ENCODE measurements at regions not wholly inside any gene's neighbourhood (a gene's known extent, or its start where the extent isn't known, plus 50 kb on each side); places are given as distances from the start of the nearest gene placed in this dataset.

DNA sequence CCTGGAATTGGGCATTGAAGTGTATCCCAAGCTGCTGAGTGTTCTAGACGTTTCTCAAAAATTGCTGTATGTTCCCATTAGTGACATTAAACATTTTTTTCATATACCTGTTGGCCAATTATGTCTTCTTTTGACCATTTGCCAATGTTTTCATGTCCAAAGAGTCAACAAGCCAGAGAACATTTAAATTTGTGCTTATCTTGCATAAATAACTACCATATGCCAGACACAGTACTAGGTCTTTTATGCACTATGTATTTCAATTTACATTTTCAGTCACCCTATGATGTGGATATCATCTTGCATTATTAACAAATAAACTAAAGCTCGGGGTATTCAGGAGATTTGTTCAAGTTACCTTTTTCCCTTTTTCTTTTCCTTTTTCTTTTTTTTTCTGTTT, 632.9 kb upstream of the C16orf82 start:
- no peak for DNase-seq
- Histone ChIP-seq H3K27ac (ENCODE audit: low read length) (no peak overlapping the region), H3K4me2 (ENCODE audit: insufficient read depth, low read length) (no peak overlapping the region), H4K20me1 (ENCODE audit: insufficient read depth, low read length) (no peaks in the 10 kb centered on the region), H3K9ac (ENCODE audit: low read depth, low read length) (no peak overlapping the region), H3K79me2 (ENCODE audit: insufficient read depth, low read length) (no peaks in the 10 kb centered on the region), H2AFZ (ENCODE audit: low read depth, low read length) (no peak overlapping the region), H3K9me3 (ENCODE audit: insufficient read depth, low read length, severe bottlenecking) (no peaks in the 10 kb centered on the region), H3K4me3 (ENCODE audit: low read depth in 1 of 2, low read length in 2 of 2) (no peak overlapping the region), H3K27me3 (ENCODE audit: insufficient read depth, low read length, poor library complexity) (peaks cover 10% of the 10 kb centered on the region), H3K4me1 (ENCODE audit: insufficient read depth, low read length) (no peaks in the 10 kb centered on the region), H3K36me3 (ENCODE audit: insufficient read depth, low read length) (no peaks in the 10 kb centered on the region)
- TF ChIP-seq EZH2 (IDR thresholded peaks at IDR 0.05; ENCODE audit: borderline replicate concordance, low read depth, low read length, severe bottlenecking): no peak
- TF ChIP-seq, protein P1, sequence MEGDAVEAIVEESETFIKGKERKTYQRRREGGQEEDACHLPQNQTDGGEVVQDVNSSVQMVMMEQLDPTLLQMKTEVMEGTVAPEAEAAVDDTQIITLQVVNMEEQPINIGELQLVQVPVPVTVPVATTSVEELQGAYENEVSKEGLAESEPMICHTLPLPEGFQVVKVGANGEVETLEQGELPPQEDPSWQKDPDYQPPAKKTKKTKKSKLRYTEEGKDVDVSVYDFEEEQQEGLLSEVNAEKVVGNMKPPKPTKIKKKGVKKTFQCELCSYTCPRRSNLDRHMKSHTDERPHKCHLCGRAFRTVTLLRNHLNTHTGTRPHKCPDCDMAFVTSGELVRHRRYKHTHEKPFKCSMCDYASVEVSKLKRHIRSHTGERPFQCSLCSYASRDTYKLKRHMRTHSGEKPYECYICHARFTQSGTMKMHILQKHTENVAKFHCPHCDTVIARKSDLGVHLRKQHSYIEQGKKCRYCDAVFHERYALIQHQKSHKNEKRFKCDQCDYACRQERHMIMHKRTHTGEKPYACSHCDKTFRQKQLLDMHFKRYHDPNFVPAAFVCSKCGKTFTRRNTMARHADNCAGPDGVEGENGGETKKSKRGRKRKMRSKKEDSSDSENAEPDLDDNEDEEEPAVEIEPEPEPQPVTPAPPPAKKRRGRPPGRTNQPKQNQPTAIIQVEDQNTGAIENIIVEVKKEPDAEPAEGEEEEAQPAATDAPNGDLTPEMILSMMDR (IDR thresholded peaks at IDR 0.05; ENCODE audit: borderline replicate concordance, extremely low read depth, low read length, poor library complexity, severe bottlenecking): no peak
- no peak for ATAC-seq (ENCODE audit: insufficient read depth, low read depth)

DNA sequence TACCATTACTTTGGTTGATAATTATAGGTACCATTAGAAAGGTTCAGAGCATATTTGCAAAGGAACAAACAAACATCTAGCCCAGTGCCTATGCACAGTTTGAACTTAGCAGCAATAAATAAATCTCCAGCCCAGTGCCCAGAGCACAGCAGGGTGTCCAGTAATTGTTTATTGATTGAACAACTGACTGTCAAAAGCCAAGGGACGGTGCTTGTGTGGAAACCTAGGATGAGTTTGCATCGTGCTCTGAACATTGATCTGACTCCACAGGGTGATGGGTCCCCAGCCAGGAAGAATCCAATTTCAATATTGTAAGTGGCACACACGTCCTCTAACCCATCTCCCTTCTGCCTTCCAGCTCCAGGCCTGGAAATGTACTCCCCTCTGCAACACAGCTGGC, 625.5 kb upstream of the C16orf82 start:
- Histone ChIP-seq H2AFZ (ENCODE audit: low read depth, low read length) (no peak overlapping the region), H3K4me1 (ENCODE audit: insufficient read depth, low read length) (no peaks in the 10 kb centered on the region), H3K27ac (ENCODE audit: low read length) (no peak overlapping the region), H3K27me3 (ENCODE audit: insufficient read depth, low read length, poor library complexity) (no peaks in the 10 kb centered on the region), H4K20me1 (ENCODE audit: insufficient read depth, low read length) (no peaks in the 10 kb centered on the region), H3K36me3 (ENCODE audit: insufficient read depth, low read length) (no peaks in the 10 kb centered on the region), H3K9ac (ENCODE audit: low read depth, low read length) (no peak overlapping the region), H3K4me2 (ENCODE audit: insufficient read depth, low read length) (no peak overlapping the region), H3K9me3 (ENCODE audit: insufficient read depth, low read length, severe bottlenecking) (no peaks in the 10 kb centered on the region), H3K4me3 (ENCODE audit: low read depth in 1 of 2, low read length in 2 of 2) (no peak overlapping the region), H3K79me2 (ENCODE audit: insufficient read depth, low read length) (no peaks in the 10 kb centered on the region)
- DNase-seq: no peak
- ATAC-seq (ENCODE audit: insufficient read depth, low read depth): no peak
- TF ChIP-seq EZH2 (IDR thresholded peaks at IDR 0.05; ENCODE audit: borderline replicate concordance, low read depth, low read length, severe bottlenecking): no peak
- TF ChIP-seq, protein P1 (IDR thresholded peaks at IDR 0.05; ENCODE audit: borderline replicate concordance, extremely low read depth, low read length, poor library complexity, severe bottlenecking): no peak

DNA sequence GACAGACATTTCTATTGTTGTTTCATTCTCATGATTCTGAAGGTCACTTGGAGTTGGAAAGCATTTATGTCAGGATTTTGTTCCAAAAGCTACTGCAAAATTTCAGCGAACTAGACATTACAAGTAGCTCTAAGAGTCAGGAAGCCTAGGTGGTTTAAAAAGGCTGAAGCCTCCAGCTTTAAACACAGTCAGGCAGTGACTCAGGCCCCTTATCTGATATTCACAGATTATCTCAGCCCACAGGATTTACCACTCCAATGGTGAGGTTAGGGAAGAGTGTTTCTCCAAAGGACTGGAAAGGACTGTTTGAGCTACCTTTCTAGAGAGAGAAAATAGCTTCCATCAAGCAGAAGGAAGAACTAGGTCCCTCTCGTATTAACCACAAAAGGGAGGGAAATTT, 624.4 kb upstream of the C16orf82 start:
- H2AFZ ChIP-seq (ENCODE audit: low read depth, low read length): no peak overlapping the region
- DNase-seq: no peak
- H3K4me3 ChIP-seq (ENCODE audit: low read depth in 1 of 2, low read length in 2 of 2): no peak overlapping the region
- TF ChIP-seq, protein P1 (IDR thresholded peaks at IDR 0.05; ENCODE audit: borderline replicate concordance, extremely low read depth, low read length, poor library complexity, severe bottlenecking): no peak
- no peak for TF ChIP-seq EZH2 (IDR thresholded peaks at IDR 0.05; ENCODE audit: borderline replicate concordance, low read depth, low read length, severe bottlenecking)
- no peaks in the 10 kb centered on the region for H4K20me1 ChIP-seq (ENCODE audit: insufficient read depth, low read length)
- ATAC-seq (ENCODE audit: insufficient read depth, low read depth): no peak
- no peaks in the 10 kb centered on the region for H3K79me2 ChIP-seq (ENCODE audit: insufficient read depth, low read length)
- no peaks in the 10 kb centered on the region for H3K36me3 ChIP-seq (ENCODE audit: insufficient read depth, low read length)
- H3K9me3 ChIP-seq (ENCODE audit: insufficient read depth, low read length, severe bottlenecking): no peaks in the 10 kb centered on the region
- no peaks in the 10 kb centered on the region for H3K4me1 ChIP-seq (ENCODE audit: insufficient read depth, low read length)
- H3K27ac ChIP-seq (ENCODE audit: low read length): no peak overlapping the region
- H3K27me3 ChIP-seq (ENCODE audit: insufficient read depth, low read length, poor library complexity): no peaks in the 10 kb centered on the region
- no peak overlapping the region for H3K9ac ChIP-seq (ENCODE audit: low read depth, low read length)
- no peak overlapping the region for H3K4me2 ChIP-seq (ENCODE audit: insufficient read depth, low read length)

DNA sequence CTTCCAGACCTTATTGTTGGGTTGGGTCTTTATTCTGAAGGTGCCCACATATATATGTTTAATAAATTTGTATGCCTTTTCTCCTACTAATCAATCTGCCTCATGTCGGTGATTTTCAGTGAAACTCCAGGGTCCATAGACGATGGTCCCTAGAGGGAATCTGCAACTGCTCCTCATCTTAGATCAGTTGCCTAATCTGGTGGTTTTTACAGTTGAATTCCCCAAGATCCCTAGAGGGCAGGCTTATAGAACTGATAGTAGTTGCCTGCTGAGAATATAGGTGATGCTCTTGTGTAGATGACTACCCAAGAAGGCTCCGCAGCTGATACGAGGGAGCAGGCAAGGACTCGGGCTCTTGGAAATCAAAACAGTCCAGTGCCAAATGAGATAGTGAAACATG, 619.2 kb upstream of the C16orf82 start:
- Histone ChIP-seq H3K4me2 (ENCODE audit: insufficient read depth, low read length) (no peak overlapping the region), H3K27ac (ENCODE audit: low read length) (no peak overlapping the region)

More for the DNA sequence above, 619.2 kb upstream of the C16orf82 start:
- no peak overlapping the region for H2AFZ ChIP-seq (ENCODE audit: low read depth, low read length)
- H3K27me3 ChIP-seq (ENCODE audit: insufficient read depth, low read length, poor library complexity): no peaks in the 10 kb centered on the region
- TF ChIP-seq EZH2 (IDR thresholded peaks at IDR 0.05; ENCODE audit: borderline replicate concordance, low read depth, low read length, severe bottlenecking): no peak
- TF ChIP-seq, protein P1 (IDR thresholded peaks at IDR 0.05; ENCODE audit: borderline replicate concordance, extremely low read depth, low read length, poor library complexity, severe bottlenecking): no peak
- H3K79me2 ChIP-seq (ENCODE audit: insufficient read depth, low read length): no peaks in the 10 kb centered on the region
- no peak overlapping the region for H3K4me3 ChIP-seq (ENCODE audit: low read depth in 1 of 2, low read length in 2 of 2)
- no peak for ATAC-seq (ENCODE audit: insufficient read depth, low read depth)
- H3K36me3 ChIP-seq (ENCODE audit: insufficient read depth, low read length): no peaks in the 10 kb centered on the region
- no peaks in the 10 kb centered on the region for H4K20me1 ChIP-seq (ENCODE audit: insufficient read depth, low read length)
- DNase-seq: no peak
- no peaks in the 10 kb centered on the region for H3K9me3 ChIP-seq (ENCODE audit: insufficient read depth, low read length, severe bottlenecking)
- no peak overlapping the region for H3K9ac ChIP-seq (ENCODE audit: low read depth, low read length)
- H3K4me1 ChIP-seq (ENCODE audit: insufficient read depth, low read length): no peaks in the 10 kb centered on the region

All from DND-41 (cell line).